Epithelial cell of esophagus (primary cell): ENCODE measurements at regions not wholly inside any gene's neighbourhood (a gene's known extent, or its start where the extent isn't known, plus 50 kb on each side); places are given as distances from the start of the nearest gene placed in this dataset.

Experiments
- DNase-seq: peaks from one replicate; pipeline ENCODE4 v3.0.0; 2010; ENCODE audit warnings: low read depth
- H3K4me3 ChIP-seq: 2 replicates; pipeline ENCODE4 v1.5.1; 2011; ENCODE audit warnings: mild to moderate bottlenecking, low read length, control low read depth
- CTCF ChIP-seq: IDR thresholded peaks from 2 replicates; pipeline ENCODE4 v1.5.1; 2011; ENCODE audit warnings: low read depth, mild to moderate bottlenecking, low read length, control low read depth, inconsistent platforms; ENCODE audit not compliant: insufficient read depth; ENCODE audit errors: missing control alignments

DNA sequence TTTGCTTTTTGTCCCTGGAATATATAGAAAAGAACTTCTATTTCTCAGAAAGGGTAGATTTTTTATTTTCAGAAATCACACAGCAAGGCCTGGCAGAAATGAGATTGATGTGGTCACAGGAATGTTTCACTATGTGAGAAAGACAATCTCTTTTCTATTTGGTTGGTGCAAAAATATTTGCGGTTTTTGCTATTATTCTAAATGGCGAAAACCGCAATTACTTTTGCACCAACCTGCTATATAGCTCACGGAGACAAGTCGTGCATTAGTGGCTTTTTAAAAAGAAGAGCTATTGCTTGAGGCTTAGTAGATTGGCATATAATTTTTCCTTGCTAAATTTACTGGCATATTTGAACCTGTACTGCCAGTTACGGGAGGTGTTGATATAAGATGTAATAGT is 100.4 kb downstream of the ITM2A start:
- no peak overlapping the region for H3K4me3 ChIP-seq
- no peak for DNase-seq
- TF ChIP-seq CTCF = no peak

- no peak overlapping the region for H3K4me3 ChIP-seq
- no peak for TF ChIP-seq CTCF
- no peak for DNase-seq
Measured at GRCh38 chrX:79263550-79263949, 103.6 kb downstream of the ITM2A start.

GRCh38 chrX:79259073-79259689 is 108.0 kb downstream of the ITM2A start:
- no peak for DNase-seq
- H3K4me3 ChIP-seq = no peak overlapping the region
- TF ChIP-seq CTCF = no peak

DNA sequence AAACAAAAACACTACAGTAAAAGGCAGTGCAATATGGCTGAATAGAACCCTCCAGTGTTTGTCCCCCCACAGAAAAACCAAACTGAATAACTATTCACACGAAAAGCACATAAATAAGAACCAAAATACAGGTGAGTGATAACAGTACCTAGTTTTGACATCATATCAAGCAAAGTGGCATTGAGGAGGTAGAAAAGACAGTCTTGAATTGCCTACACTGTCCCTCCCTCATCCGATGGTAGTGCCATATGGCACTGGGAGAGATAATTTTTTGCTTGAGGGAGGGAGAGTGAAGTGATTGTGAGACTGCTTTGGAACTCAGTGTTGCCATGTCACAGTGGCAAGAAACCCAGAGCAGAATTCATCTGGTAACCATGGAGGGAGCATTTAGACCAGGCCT is 99.2 kb downstream of the GPR174 start:
- no peak overlapping the region for H3K4me3 ChIP-seq
- no peak for DNase-seq
- TF ChIP-seq CTCF = no peak

GRCh38 chrX:79235899-79236298 is 91.4 kb downstream of the GPR174 start:
- no peak for DNase-seq
- TF ChIP-seq CTCF = no peak
- H3K4me3 ChIP-seq = no peak overlapping the region

GRCh38 chrX:79231662-79232061 is 87.2 kb downstream of the GPR174 start:
- no peak overlapping the region for H3K4me3 ChIP-seq
- DNase-seq = no peak
- no peak for TF ChIP-seq CTCF
